ENCODE measurements at regions not wholly inside any gene's neighbourhood (a gene's known extent, or its start where the extent isn't known, plus 50 kb on each side); places are given as distances from the start of the nearest gene placed in this dataset.
"Not testable (repeated sequence)": the region's sequence is repeated elsewhere in the genome, so short reads cannot be mapped to it uniquely, and the experiment has no call there.

DNA sequence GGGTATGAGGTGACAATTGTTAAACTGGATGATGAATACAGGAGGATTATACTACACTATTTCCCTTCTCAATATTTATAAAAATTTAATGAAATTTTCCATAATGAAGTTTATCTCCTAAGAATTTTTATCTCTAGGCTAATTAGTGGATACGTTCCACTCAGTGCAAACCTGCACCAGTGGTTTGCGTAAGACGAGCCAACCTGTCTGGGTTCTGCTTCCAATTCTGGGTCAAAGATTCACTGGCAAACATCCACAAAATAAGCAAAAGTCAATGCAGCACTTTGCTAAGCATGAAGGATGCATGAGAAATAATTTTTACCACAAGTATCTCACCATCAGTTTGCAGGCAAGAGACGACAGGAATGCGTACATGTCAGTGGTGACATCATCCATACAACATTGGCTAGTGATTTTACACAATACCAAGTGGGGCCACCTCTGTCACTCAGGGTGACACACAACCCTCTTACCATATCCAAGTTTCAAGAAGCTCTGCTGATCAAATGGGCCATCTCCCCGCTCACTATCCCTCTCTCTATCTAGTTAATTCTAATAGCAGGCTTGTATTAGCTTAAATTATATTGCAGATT, 51.7 kb downstream of the FAM50B start:
- DNase-seq = no peak

DNA sequence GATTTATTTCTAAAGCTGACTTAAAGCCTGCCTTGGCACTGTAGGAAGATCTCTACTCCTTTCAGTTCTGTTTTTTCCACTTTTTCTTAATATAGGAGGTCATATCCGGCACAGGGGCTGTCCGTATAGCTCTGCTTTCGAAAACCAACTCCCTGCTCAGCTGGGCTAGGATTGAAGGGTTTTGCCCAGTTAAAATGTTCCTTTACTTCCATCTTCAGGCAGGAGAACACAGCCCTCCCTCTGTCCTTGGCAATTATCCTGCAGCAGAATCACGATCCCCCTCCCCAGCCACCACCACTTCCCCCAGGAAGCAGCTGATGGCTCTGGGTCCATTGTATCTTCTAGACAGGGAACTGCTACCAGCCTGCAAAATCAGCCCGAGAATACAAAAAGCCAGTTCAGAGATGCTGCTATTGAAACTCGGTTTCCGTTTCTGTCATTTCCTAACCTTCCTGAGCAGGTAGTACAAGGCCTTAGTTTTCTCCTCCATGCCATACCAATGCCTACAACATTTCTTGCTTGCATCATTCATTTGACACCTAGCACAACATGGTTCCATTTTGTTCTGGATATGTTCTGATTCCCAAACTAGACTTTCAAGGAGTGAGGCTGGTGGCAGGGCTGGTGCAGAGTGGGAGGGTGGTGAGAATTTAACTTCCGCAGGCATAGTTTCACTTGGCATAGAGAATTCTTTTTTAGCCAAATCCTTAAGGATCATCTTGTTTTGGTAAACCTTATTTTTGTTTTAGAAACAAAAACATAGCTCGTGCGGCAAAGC, 53.9 kb downstream of the FAM50B start:
- DNase-seq = no peak

DNA sequence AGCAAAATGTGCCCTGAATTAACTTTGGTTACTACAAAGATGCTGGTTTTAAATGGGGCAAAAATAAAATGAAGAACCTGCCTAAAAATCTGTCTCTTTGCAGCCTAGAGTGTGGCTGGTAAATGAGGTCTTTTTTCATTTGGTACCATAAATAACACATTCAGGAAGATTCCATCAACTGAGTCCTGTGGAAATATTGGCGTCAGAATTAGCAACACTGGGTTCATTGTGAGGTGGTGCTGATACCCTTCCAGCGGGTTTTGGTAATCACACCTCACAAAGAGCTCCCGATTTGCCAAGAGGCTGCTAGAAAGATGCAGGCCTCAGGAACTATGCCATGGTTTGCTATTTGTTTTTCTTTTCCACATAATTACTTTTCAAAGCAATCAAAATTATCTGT, 55.3 kb downstream of the FAM50B start:
- DNase-seq = no peak

GRCh38 chr6:3905945-3906845, 57.0 kb downstream of the FAM50B start:
- DNase-seq = no peak

DNA sequence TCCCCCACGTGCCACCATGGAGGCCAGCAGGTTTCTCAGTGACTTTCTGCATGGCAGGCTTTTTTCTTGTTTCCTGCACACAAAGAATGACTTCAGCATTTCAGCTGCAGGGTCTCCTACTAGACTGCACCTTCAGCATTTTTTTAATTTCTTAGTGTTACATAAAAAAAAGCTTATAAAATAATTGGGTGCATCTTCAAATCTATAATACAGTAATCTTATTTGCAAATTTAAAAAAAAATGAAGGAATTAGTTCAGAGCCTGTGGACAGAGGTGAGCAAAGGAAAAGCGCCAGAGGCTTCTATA, 57.6 kb downstream of the FAM50B start:
- no peak for DNase-seq

DNA sequence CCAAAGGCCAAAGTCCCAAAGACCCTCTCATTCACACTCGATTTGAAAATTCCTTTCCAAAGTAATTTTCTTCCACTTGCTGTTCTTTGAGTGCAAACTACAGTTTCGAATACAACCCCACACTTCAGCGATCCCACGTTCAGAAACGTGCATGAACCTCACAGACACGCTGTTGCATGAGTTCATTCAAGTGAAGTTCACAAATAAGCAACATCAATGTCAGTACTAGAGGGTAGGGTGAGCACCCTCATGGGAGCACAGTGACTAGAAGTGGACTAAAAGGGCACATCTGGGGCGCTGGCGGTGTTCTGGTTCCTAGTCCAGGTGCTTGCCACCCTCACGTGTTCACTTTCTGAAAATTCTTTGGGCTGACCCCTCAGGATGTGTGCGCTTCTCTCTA, 59.0 kb downstream of the FAM50B start:
- DNase-seq = no peak

GRCh38 chr6:3908961-3909360, 59.8 kb downstream of the FAM50B start:
- DNase-seq = no peak

GRCh38 chr6:3910106-3910663, 61.0 kb downstream of the FAM50B start:
- DNase-seq = no peak

GRCh38 chr6:3911130-3911529, 62.0 kb downstream of the FAM50B start:
- no peak for DNase-seq

DNA sequence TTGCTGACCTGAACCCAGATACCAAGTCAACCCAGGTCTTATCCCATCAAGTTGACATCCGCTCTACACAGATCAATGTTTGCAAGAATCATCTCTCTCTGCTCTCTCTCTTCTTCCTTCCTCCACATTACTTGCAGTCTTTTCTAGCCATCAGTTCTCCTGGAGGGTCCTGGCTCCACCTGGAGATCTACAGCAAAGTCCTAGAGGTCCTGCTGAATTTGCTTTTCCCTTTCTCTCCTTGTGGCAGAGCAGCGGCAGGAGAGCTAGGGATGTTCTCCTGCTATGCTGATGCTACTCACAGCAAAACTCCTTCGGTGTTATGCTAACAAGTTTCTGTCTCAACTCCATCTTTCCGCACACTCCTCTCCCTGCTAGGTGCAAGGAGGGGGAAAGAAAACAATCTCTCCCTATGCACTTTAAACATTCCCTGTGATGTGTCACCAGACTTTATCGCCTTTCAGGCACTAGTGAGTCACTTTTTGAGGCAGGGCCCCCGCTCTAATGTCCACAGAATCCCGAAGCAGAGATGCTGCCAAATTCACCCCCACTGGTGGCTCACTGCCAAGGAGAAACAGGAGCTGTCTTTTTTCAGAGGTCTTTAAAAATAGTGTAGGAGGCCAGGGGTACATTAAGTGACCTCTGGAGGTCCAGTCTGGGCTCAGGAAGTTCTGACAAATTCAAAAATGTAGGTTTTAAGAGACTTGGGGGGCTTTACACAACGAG, 62.6 kb downstream of the FAM50B start:
- no peak for DNase-seq

- DNase-seq = no peak
Measured at GRCh38 chr6:3912361-3913076, 63.3 kb downstream of the FAM50B start.

GRCh38 chr6:3913077-3913957, 64.1 kb downstream of the FAM50B start:
- DNase-seq = no peak

- DNase-seq = no peak
Measured at GRCh38 chr6:3913958-3914337, 64.8 kb downstream of the FAM50B start.

DNA sequence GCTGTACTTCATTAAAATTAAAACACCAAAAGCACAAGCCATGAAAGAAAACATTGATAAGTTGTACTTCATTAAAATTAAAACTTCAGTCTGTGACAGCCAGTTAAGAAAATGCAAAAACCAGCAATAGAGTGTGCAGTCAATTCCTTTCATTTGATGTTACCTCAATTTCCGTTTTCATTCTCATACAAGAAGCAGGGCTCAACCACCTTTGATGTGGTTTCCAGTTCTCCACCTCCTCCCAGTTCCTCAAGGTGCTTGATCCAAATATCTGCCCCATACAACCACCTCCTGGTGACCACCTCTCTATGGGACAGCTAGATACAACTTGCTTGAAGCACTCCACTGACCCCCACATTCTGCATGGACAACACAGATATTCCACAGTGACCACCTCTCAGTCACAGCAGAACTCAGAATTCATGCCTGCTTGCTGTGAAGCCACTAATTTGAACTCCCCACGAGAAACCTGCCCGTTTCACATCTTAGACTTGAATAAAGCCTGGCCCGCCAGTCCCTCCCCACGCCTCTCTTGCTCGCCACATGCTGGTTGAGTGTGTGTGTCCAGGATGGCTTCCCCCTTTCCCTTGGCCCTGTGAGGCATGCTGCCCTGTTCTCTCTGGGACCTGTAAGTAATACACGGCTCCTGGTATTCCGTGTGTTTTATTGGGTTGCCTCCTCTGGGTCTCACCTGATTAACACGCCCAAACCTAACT, 66.1 kb downstream of the FAM50B start:
- no peak for DNase-seq

- DNase-seq = no peak
Measured at GRCh38 chr6:3916211-3916610, 67.0 kb downstream of the FAM50B start.

DNA sequence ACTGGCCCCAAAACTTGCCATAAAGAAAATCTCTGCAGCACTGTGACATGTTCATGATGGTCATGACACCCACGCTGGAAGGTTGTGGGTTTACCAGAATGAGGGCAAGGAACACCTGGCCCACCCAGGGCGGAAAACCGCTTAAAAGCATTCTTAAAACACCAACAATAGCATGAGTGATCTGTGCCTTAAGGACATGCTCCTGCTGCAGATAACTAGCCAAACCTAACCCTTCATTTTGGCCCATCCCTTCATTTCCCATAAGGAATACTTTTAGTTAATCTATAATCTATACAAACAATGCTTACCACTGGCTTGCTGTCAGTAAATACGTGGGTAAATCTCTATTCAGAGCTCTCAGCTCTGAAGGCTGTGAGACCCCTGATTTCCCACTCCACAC, 67.6 kb downstream of the FAM50B start:
- DNase-seq = not testable (repeated sequence)

DNA sequence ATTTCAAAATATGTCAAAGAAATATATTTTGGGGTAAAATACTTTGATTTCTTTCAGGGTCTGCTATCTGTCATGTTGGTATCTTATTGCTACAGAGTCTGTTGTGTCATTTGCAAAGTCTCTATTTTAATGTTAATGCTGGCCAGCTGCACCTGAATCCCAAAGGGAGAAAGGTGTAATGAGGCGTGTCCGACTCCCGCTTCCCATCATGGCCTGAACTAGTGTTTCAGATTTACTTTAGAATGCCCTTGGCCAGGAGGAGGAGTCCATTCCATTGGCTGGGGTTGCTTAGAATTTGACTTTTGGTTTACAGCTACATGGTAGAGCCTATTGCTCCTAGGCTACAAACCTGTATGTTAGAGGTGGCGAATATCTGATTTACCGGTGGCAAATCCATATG, 69.3 kb downstream of the FAM50B start:
- no peak for DNase-seq

- DNase-seq = no peak
Measured at GRCh38 chr6:3919130-3919628, 70.0 kb downstream of the FAM50B start.

DNA sequence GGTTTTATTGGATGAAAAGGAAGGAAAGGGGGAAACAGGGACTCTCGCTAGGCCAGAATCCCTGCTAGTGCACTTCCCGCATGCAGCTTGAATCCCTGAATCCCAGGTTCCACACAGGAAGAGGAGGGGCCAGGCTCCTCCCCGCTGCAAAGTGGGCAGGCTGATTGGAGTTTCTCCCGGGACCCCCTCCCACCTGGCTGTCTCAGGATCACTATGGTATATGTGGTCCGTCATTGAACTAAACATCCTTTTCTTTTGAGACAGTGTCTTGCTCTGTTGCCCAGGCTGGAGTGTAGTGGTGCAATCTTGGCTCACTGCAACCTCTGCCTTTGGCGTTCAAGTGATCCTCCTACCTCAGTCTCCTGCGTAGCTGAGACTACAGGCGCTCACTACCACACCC, 70.7 kb downstream of the FAM50B start:
- no peak for DNase-seq

GRCh38 chr6:3920321-3920720, 71.1 kb downstream of the FAM50B start:
- DNase-seq = no peak

All from effector CD4-positive, alpha-beta T cell (primary cell).